ENCODE measurements at regions not wholly inside any gene's neighbourhood (a gene's known extent, or its start where the extent isn't known, plus 50 kb on each side); places are given as distances from the start of the nearest gene placed in this dataset.

DNA sequence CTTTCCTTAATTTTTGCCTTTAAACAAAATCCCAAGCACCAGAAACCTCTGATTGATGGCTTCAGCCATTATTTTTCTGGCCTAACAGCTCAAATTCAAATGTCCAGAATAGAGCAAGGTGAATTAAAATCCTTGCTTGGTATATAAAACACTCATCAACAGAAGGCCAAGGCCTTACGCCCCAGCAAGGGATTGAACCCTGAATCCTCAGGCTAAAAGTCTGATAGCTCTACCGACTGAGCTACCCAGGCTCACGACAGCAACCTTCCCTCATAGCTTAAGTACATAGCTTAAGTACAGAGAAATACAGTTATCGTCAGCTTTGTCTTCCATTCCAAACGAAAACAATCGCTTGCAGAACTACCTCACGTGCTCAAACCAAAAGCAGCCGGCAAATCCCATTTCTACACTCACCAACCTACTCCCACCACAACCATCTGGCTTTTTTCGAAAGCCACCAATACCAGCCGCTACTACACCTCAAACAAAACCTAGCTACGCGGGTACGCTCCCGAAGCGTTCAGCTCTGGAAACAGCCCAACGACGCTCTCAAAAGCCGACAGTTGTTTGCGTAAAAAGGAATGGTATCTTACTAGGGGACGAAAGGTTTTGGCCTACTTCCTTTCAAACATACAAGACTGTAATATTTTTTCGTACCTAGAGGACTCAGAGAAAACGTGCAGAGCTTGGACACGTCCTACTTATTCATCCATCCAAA lies 167.5 kb downstream of the GPX5 start:
- TF ChIP-seq, protein P1, sequence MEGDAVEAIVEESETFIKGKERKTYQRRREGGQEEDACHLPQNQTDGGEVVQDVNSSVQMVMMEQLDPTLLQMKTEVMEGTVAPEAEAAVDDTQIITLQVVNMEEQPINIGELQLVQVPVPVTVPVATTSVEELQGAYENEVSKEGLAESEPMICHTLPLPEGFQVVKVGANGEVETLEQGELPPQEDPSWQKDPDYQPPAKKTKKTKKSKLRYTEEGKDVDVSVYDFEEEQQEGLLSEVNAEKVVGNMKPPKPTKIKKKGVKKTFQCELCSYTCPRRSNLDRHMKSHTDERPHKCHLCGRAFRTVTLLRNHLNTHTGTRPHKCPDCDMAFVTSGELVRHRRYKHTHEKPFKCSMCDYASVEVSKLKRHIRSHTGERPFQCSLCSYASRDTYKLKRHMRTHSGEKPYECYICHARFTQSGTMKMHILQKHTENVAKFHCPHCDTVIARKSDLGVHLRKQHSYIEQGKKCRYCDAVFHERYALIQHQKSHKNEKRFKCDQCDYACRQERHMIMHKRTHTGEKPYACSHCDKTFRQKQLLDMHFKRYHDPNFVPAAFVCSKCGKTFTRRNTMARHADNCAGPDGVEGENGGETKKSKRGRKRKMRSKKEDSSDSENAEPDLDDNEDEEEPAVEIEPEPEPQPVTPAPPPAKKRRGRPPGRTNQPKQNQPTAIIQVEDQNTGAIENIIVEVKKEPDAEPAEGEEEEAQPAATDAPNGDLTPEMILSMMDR (IDR thresholded peaks at IDR 0.05) = no peak
- H3K27ac Mint-ChIP-seq = no peak overlapping the region
- DNase-seq (no peak), ATAC-seq (ENCODE audit: low read depth) (no peak)
- ChIA-PET CTCF (no interaction called here), POLR2A (no interaction called here)
- H3K4me1 Mint-ChIP-seq = no peaks in the 10 kb centered on the region
- intact Hi-C loops (cut with micrococcal nuclease) = loop anchor here (5.0 kb wide), 1 partner anchor 134 kb away; no protein-coding TSS in a partner anchor
- H3K9me3 Mint-ChIP-seq = peaks cover 3% of the 10 kb centered on the region
- peaks cover 76% of the 10 kb centered on the region for H3K27me3 Mint-ChIP-seq
- H3K4me3 Mint-ChIP-seq = no peak overlapping the region
- no peaks in the 10 kb centered on the region for H3K36me3 Mint-ChIP-seq (ENCODE audit: low read depth)

DNA sequence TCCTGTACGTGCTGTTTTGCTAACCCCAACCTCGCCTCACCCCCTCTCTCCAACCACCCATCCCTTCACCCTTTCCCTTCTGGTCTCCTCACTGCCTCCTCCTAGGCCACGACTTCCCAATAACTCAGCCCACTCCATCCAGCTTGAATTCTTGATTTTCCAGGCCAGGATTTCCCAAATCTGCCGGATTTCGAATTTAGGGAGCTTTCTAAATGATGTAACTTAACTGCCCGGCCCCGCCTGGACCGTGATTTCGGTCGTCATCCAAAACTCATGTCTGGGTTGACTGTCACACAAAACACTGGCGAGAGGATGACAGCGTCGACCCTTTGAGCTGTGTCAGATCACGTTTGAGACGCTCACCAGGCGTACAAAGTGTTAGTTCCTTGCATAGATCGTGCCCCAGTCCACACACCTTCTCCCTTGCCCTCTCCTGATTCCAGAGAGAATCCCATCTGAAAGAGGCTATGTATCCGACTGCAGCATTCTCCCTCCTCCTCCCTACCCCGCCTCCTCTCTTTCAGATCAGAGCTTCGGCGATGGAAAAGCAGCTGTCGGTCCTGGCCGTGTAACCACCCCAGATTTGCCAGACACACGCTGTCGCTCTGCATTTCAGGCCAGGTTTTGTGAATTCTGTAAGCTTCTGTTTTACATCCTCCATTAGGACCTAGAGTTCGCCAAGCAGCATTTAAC lies 168.2 kb downstream of the GPX5 start:
- H3K4me1 Mint-ChIP-seq = no peaks in the 10 kb centered on the region
- DNase-seq (no peak), ATAC-seq (ENCODE audit: low read depth) (no peak)
- ChIA-PET POLR2A (no interaction called here), CTCF (no interaction called here)
- TF ChIP-seq, protein P1 (IDR thresholded peaks at IDR 0.05) = no peak
- H3K27ac Mint-ChIP-seq = no peak overlapping the region
- intact Hi-C loops (cut with micrococcal nuclease) = loop anchor here (5.0 kb wide), 1 partner anchor 133 kb away; no protein-coding TSS in a partner anchor
- peaks cover 3% of the 10 kb centered on the region for H3K9me3 Mint-ChIP-seq
- H3K36me3 Mint-ChIP-seq (ENCODE audit: low read depth) = no peaks in the 10 kb centered on the region
- H3K4me3 Mint-ChIP-seq = no peak overlapping the region
- H3K27me3 Mint-ChIP-seq = peaks cover 75% of the 10 kb centered on the region

DNA sequence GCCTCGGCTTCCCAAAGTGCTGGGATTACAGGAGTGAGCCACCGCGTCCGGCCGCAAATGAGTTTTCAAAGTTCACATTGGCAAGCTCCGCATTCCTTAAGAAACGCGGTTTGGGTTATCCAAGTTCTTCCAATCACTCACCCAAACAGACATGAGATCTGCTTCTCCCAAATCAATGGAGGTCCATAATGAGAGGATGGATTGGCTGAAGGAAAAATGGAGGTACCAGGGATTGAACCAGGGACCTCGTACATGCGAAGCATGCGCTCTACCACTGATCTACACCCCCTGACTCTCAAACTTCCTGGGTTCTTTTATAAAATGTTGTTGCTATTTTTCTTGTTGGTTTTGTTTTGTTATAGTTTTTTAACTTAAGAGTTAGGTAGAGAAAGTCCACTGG lies 170.0 kb downstream of the GPX5 start:
- ChIA-PET CTCF (no interaction called here), POLR2A (no interaction called here)
- Mint-ChIP-seq H3K9me3 (peaks cover 3% of the 10 kb centered on the region), H3K36me3 (ENCODE audit: low read depth) (no peaks in the 10 kb centered on the region), H3K4me3 (no peak overlapping the region), H3K27ac (no peak overlapping the region), H3K27me3 (peaks cover 81% of the 10 kb centered on the region), H3K4me1 (no peaks in the 10 kb centered on the region)
- TF ChIP-seq, protein P1 (IDR thresholded peaks at IDR 0.05) = no peak
- DNase-seq (no peak), ATAC-seq (ENCODE audit: low read depth) (no peak)
- intact Hi-C loops (cut with micrococcal nuclease) = no loop called here

DNA sequence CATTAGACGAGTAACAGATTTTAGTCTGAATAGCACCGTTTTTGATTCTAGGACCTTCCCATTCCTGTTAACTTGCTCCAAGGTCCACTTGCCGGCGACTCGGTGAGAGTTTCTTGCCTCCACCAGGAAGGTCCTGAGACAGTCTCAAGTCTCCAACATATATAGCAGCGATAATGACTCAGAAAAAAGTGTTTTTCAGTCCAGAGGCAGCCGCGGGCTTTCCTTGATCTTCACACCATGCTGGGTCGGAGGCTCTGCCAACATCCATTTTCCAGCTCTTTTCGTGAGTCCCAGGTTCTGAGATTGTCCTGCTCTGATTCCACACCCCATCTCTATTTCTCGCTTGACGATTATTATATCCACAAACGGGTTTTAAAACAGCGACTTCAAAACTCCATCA lies 170.5 kb downstream of the GPX5 start:
- no peak for ATAC-seq (ENCODE audit: low read depth)
- Mint-ChIP-seq H3K27me3 (peaks cover 77% of the 10 kb centered on the region), H3K4me1 (no peaks in the 10 kb centered on the region), H3K4me3 (no peak overlapping the region), H3K9me3 (peaks cover 3% of the 10 kb centered on the region), H3K36me3 (ENCODE audit: low read depth) (no peaks in the 10 kb centered on the region), H3K27ac (no peak overlapping the region)
- ChIA-PET CTCF (no interaction called here), POLR2A (no interaction called here)
- intact Hi-C loops (cut with micrococcal nuclease) = no loop called here
- TF ChIP-seq, protein P1 (IDR thresholded peaks at IDR 0.05) = no peak
- no peak for DNase-seq

DNA sequence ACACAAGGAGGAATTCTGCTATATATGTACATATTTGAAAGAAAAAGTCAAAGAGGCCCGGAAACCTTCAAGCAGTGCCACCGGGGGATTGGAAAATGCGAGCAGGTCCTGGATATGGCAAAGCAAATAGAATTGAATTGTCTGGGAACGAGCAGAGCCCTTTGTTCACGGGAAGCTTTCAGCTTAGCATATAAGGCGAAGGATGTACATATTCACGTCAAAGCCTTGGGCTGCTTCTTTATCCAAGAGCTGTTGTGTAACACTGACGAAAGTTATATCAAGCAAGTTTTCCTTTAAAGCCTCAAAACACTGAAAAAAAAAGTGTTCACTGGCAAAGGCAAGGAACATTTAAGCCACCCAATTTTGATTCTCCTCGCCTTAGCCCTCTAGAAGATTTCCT lies 171.0 kb downstream of the GPX5 start:
- peaks cover 74% of the 10 kb centered on the region for H3K27me3 Mint-ChIP-seq
- CTCF ChIA-PET = no interaction called here
- TF ChIP-seq, protein P1 (IDR thresholded peaks at IDR 0.05) = no peak
- intact Hi-C loops (cut with micrococcal nuclease) = no loop called here
- H3K4me1 Mint-ChIP-seq = no peaks in the 10 kb centered on the region
- H3K9me3 Mint-ChIP-seq = peaks cover 3% of the 10 kb centered on the region
- no peak overlapping the region for H3K4me3 Mint-ChIP-seq
- ATAC-seq (ENCODE audit: low read depth) = no peak
- no peaks in the 10 kb centered on the region for H3K36me3 Mint-ChIP-seq (ENCODE audit: low read depth)
- H3K27ac Mint-ChIP-seq = no peak overlapping the region
- no peak for DNase-seq
- POLR2A ChIA-PET = no interaction called here

Measured in activated B cell treated with CpG ODN at 0.5 μM for 24 hours (primary cell).